IMR-90 (cell line): ENCODE measurements at regions not wholly inside any gene's neighbourhood (a gene's known extent, or its start where the extent isn't known, plus 50 kb on each side); places are given as distances from the start of the nearest gene placed in this dataset.

Source experiments
- ATAC-seq: fragments of 200-7000 bp; cut with Tn5 transposase; 2 replicates; pipeline ENCODE4 v1.9.1; 2020; ENCODE audit warnings: low read depth, mild to moderate bottlenecking, moderate library complexity
- BruUV-seq: library from RNA; stranded (reverse); fragments of 400-500 nt; replicated peaks from 2 replicates; lab custom pipeline; 2021; lab: Mats Ljungman, UMichigan
- CTCF ChIA-PET: fragments of 300-600 bp; formaldehyde crosslinking; extraction: SDS; loops from one replicate; lab custom pipeline; 2021; ENCODE audit warnings: antibody characterized with exemption; lab: Yijun Ruan, JAX
- POLR2A ChIA-PET: fragments of 300-600 bp; sonication (Branson Sonifier 250); formaldehyde crosslinking; loops from one replicate; lab custom pipeline; 2022; ENCODE audit warnings: antibody characterized with exemption; ENCODE audit not compliant: unreplicated experiment; lab: Charles Lee
- DNase-seq: peaks from one replicate; pipeline ENCODE4 v3.0.0; 2013
- H2AFZ ChIP-seq: replicated peaks from 2 replicates; pipeline ENCODE3; 2013; ENCODE audit warnings: low read length, mild to moderate bottlenecking; ENCODE audit not compliant: poor library complexity
- H2AK5ac ChIP-seq: 2 replicates; pipeline ENCODE4 v1.6.1; 2013; ENCODE audit warnings: low read depth, low read length, inconsistent platforms
- H2AK9ac ChIP-seq: replicated peaks from 2 replicates; pipeline ENCODE3; 2013; ENCODE audit warnings: mild to moderate bottlenecking, low read depth, low read length, moderate library complexity; ENCODE audit not compliant: poor library complexity
- H2BK120ac ChIP-seq: 2 replicates; pipeline ENCODE4 v1.6.1; 2013; ENCODE audit warnings: low read depth, low read length, inconsistent platforms
- H2BK15ac ChIP-seq: 3 replicates; pipeline ENCODE4 v1.6.1; 2013; ENCODE audit warnings: low read depth, low read length, inconsistent platforms
- H2BK20ac ChIP-seq: 2 replicates; pipeline ENCODE4 v1.6.1; 2013; ENCODE audit warnings: low read depth, mild to moderate bottlenecking, inconsistent platforms, low read length, moderate library complexity
- H2BK5ac ChIP-seq: 2 replicates; pipeline ENCODE4 v1.6.1; 2013; ENCODE audit warnings: mild to moderate bottlenecking, low read depth, low read length, inconsistent platforms; ENCODE audit not compliant: poor library complexity, severe bottlenecking
- H3K14ac ChIP-seq: replicated peaks from 2 replicates; pipeline ENCODE4 v1.6.1; 2013; ENCODE audit warnings: low read depth, low read length, inconsistent platforms
- H3K18ac ChIP-seq: 2 replicates; pipeline ENCODE4 v1.6.1; 2013; ENCODE audit warnings: low read depth, low read length, control low read depth
- H3K23ac ChIP-seq: 2 replicates; pipeline ENCODE4 v1.6.1; 2013; ENCODE audit warnings: low read depth, low read length, inconsistent platforms
- H3K27ac ChIP-seq: 2 replicates; pipeline ENCODE4 v1.5.1; 2013; ENCODE audit warnings: mild to moderate bottlenecking, control low read depth, low read length; ENCODE audit not compliant: insufficient read depth
- H3K27me3 ChIP-seq: 2 replicates; pipeline ENCODE4 v1.6.1; 2013; ENCODE audit warnings: low read length; ENCODE audit not compliant: control insufficient read depth, insufficient read depth
- H3K36me3 ChIP-seq: 2 replicates; pipeline ENCODE4 v1.6.1; 2013; ENCODE audit warnings: low read length, mixed read lengths; ENCODE audit not compliant: control insufficient read depth, insufficient read depth
- H3K4ac ChIP-seq: 2 replicates; pipeline ENCODE4 v1.6.1; 2013; ENCODE audit warnings: low read depth, low read length, inconsistent platforms
- H3K4me1 ChIP-seq: 2 replicates; pipeline ENCODE4 v1.6.1; 2013; ENCODE audit warnings: low read length, mixed read lengths; ENCODE audit not compliant: control insufficient read depth, insufficient read depth
- H3K4me2 ChIP-seq: 2 replicates; pipeline ENCODE4 v1.6.1; 2013; ENCODE audit warnings: low read depth, mild to moderate bottlenecking, control low read depth, low read length, moderate library complexity
- H3K4me3 ChIP-seq: 2 replicates; pipeline ENCODE4 v1.5.1; 2013; ENCODE audit warnings: low read depth, mild to moderate bottlenecking, control low read depth, low read length, moderate library complexity; ENCODE audit not compliant: insufficient read depth
- H3K56ac ChIP-seq: 2 replicates; pipeline ENCODE4 v1.6.1; 2013; ENCODE audit warnings: low read length, inconsistent platforms; ENCODE audit not compliant: insufficient read depth; ENCODE audit errors: extremely low read depth
- H3K79me1 ChIP-seq, 2 experiments: 2 replicates each; pipeline ENCODE4 v1.6.1; 2013; ENCODE audit warnings: low read length in 2 of 2, inconsistent platforms in 1 of 2, low read depth in 1 of 2
- H3K9ac ChIP-seq: 2 replicates; pipeline ENCODE4 v1.6.1; 2013; ENCODE audit warnings: low read depth, low read length, control low read depth
- H3K9me1 ChIP-seq: 2 replicates; pipeline ENCODE4 v1.6.1; 2013; ENCODE audit warnings: low read length, inconsistent platforms; ENCODE audit not compliant: insufficient read depth
- H3K9me3 ChIP-seq: 2 replicates; pipeline ENCODE4 v1.6.1; 2013; ENCODE audit warnings: low read length; ENCODE audit not compliant: control insufficient read depth, insufficient read depth
- H4K20me1 ChIP-seq: 2 replicates; pipeline ENCODE4 v1.6.1; 2013; ENCODE audit warnings: low read length, inconsistent platforms; ENCODE audit not compliant: insufficient read depth
- H4K5ac ChIP-seq: 2 replicates; pipeline ENCODE4 v1.6.1; 2013; ENCODE audit warnings: mild to moderate bottlenecking, low read depth, low read length, control low read depth
- H4K8ac ChIP-seq, 2 experiments: 2 replicates each; pipeline ENCODE4 v1.6.1; 2013; ENCODE audit warnings: low read depth in 2 of 2, low read length in 2 of 2, control low read depth in 1 of 2, inconsistent platforms in 1 of 2
- H4K91ac ChIP-seq: 2 replicates; pipeline ENCODE4 v1.6.1; 2013; ENCODE audit warnings: low read depth, low read length, inconsistent platforms; ENCODE audit not compliant: insufficient read depth
- CEBPB ChIP-seq: IDR thresholded peaks from 2 replicates; pipeline ENCODE4 v1.6.1; 2012; ENCODE audit warnings: low read depth, low read length, improper control_type of control experiment
- CHD1 ChIP-seq: IDR thresholded peaks from 2 replicates; pipeline ENCODE4 v1.6.1; 2012; ENCODE audit warnings: low read depth, low read length, improper control_type of control experiment
- FOS ChIP-seq: fragments of 150-350 bp; IDR thresholded peaks from 2 replicates; pipeline ENCODE4 v1.6.1; 2016; ENCODE audit warnings: low read depth, low read length
- MAFK ChIP-seq: IDR thresholded peaks from 2 replicates; pipeline ENCODE4 v1.6.1; 2012; ENCODE audit warnings: low read depth, low read length, improper control_type of control experiment
- MXI1 ChIP-seq: IDR thresholded peaks from 2 replicates; pipeline ENCODE4 v1.6.1; 2012; ENCODE audit warnings: low read depth, mild to moderate bottlenecking, low read length, moderate library complexity, borderline replicate concordance
- RAD21 ChIP-seq: IDR thresholded peaks from 2 replicates; pipeline ENCODE4 v1.6.1; 2012; ENCODE audit warnings: low read length, improper control_type of control experiment
- RCOR1 ChIP-seq: IDR thresholded peaks from 2 replicates; pipeline ENCODE4 v1.6.1; 2012; ENCODE audit warnings: mild to moderate bottlenecking, low read length, improper control_type of control experiment; ENCODE audit not compliant: insufficient replicate concordance
- WGBS, 2 experiments: methylation state at CpG; one replicate each; pipeline versions ENCODE4 v1.1.5 to v1.1.7; 2013; ENCODE audit warnings: missing lambda C conversion rate in 2 of 2; ENCODE audit not compliant: insufficient read length in 1 of 2; ENCODE audit errors: extremely low coverage in 2 of 2; 5-methylcytosine and 5-hydroxymethylcytosine counted together
- dilution Hi-C: fragments of 300-500 bp; cut with HindIII; formaldehyde crosslinking; loops from one replicate; pipeline ENCODE4 v1.14.3; 2018; ENCODE audit warnings: low sequenced_read_pairs; ENCODE audit not compliant: unreplicated experiment
- in situ Hi-C: fragments of 300-500 bp; cut with MboI; formaldehyde crosslinking; loops from 3 replicates; pipeline ENCODE4 v1.14.3; 2019; ENCODE audit warnings: low sequenced_read_pairs, inconsistent platforms, mixed read lengths
- intact Hi-C: fragments of 100-400 bp; cut with micrococcal nuclease; formaldehyde crosslinking; loops from 2 replicates; pipeline ENCODE4 v1.10.0; 2022

- H3K56ac ChIP-seq = no peak overlapping the region
- ATAC-seq = no peak
- no peak overlapping the region for H2BK5ac ChIP-seq
- no peak for DNase-seq
- intact Hi-C loops (loop anchor here (10.0 kb wide), 1 partner anchor 446 kb away; no protein-coding TSS in a partner anchor), in situ Hi-C loops (no loop called here), dilution Hi-C loops (no loop called here)
- no peak overlapping the region for H3K4me3 ChIP-seq
- WGBS, 2 experiments = no CpG with 5 or more reads among the region's 3 CpGs
- no peak overlapping the region for H3K27ac ChIP-seq
- TF ChIP-seq RAD21 (no peak), CEBPB (no peak), CHD1 (no peak), FOS (no peak), RCOR1 (no peak), MXI1 (no peak), MAFK (no peak)
- no peak overlapping the region for H4K91ac ChIP-seq
- H3K14ac ChIP-seq = no peak overlapping the region
- no peak overlapping the region for H2BK15ac ChIP-seq
- H3K4ac ChIP-seq = no peak overlapping the region
- no peaks in the 10 kb centered on the region for H3K9me1 ChIP-seq
- ChIA-PET POLR2A (no interaction called here), CTCF (no interaction called here)
- H4K8ac ChIP-seq = no peak overlapping the region
- no peak overlapping the region for H2AFZ ChIP-seq
- no peak overlapping the region for H4K5ac ChIP-seq
- H3K4me2 ChIP-seq = no peak overlapping the region
- no peaks in the 10 kb centered on the region for H3K4me1 ChIP-seq
- no peak overlapping the region for H2BK20ac ChIP-seq
- H4K20me1 ChIP-seq = no peaks in the 10 kb centered on the region
- H2AK9ac ChIP-seq = no peak overlapping the region
- peaks cover 2% of the 10 kb centered on the region; the same call in 1 of the 2 replicates for H3K27me3 ChIP-seq
- H2AK5ac ChIP-seq = no peak overlapping the region
- no peak overlapping the region for H3K23ac ChIP-seq
- H3K9ac ChIP-seq = no peak overlapping the region
- no peaks in the 10 kb centered on the region for H3K79me1 ChIP-seq
- no peak overlapping the region for H2BK120ac ChIP-seq
- H3K18ac ChIP-seq = no peak overlapping the region
- H3K36me3 ChIP-seq = no peaks in the 10 kb centered on the region
- no peaks in the 10 kb centered on the region for H3K9me3 ChIP-seq
- no TSS peak for BruUV-seq
Observed at GRCh38 chr2:71990826-71991225, 156.8 kb downstream of the CYP26B1 start.
